Calu3 (cell line): ENCODE measurements at regions not wholly inside any gene's neighbourhood (a gene's known extent, or its start where the extent isn't known, plus 50 kb on each side); places are given as distances from the start of the nearest gene placed in this dataset.
"Not testable (repeated sequence)": the region's sequence is repeated elsewhere in the genome, so short reads cannot be mapped to it uniquely, and the experiment has no call there.

Experiments used
- BruUV-seq: library from RNA; stranded (reverse); fragments of 400-500 nt; replicated peaks from 2 replicates; lab custom pipeline; 2021; lab: Mats Ljungman, UMichigan
- CTCF ChIA-PET: fragments of 300-600 bp; sonication (Branson Sonifier 250); formaldehyde crosslinking; loops from one replicate; lab custom pipeline; 2022; ENCODE audit warnings: antibody characterized with exemption; lab: Charles Lee
- DNase-seq: peaks from one replicate; pipeline ENCODE4 v3.0.0; 2022
- H3K27ac Mint-ChIP-seq: one replicate; pipeline ENCODE4 v1.8.0; 2022; ENCODE audit warnings: mixed read lengths; ENCODE audit not compliant: unreplicated experiment
- H3K27me3 Mint-ChIP-seq: one replicate; pipeline ENCODE4 v1.8.0; 2022; ENCODE audit warnings: mixed read lengths; ENCODE audit not compliant: unreplicated experiment
- H3K36me3 Mint-ChIP-seq: one replicate; pipeline ENCODE4 v1.8.0; 2022; ENCODE audit warnings: mild to moderate bottlenecking, moderate library complexity, mixed read lengths; ENCODE audit not compliant: insufficient read depth, unreplicated experiment
- H3K4me1 Mint-ChIP-seq: one replicate; pipeline ENCODE4 v1.8.0; 2022; ENCODE audit warnings: mild to moderate bottlenecking, low read depth, mixed read lengths; ENCODE audit not compliant: unreplicated experiment
- H3K4me3 Mint-ChIP-seq: one replicate; pipeline ENCODE4 v1.8.0; 2022; ENCODE audit warnings: mild to moderate bottlenecking, low read depth, moderate library complexity, mixed read lengths; ENCODE audit not compliant: unreplicated experiment
- H3K9me3 Mint-ChIP-seq: one replicate; pipeline ENCODE4 v1.8.0; 2022; ENCODE audit warnings: low read depth, mixed read lengths; ENCODE audit not compliant: unreplicated experiment
- CTCF ChIP-seq: fragments of 200-600 bp; IDR thresholded peaks from one replicate; pipeline ENCODE4 v1.8.0; 2022; ENCODE audit warnings: antibody characterized with exemption; ENCODE audit not compliant: unreplicated experiment
- intact Hi-C: fragments of 100-400 bp; cut with micrococcal nuclease; formaldehyde crosslinking; loops from one replicate; pipeline ENCODE4 v1.10.0; 2022; ENCODE audit not compliant: unreplicated experiment

DNA sequence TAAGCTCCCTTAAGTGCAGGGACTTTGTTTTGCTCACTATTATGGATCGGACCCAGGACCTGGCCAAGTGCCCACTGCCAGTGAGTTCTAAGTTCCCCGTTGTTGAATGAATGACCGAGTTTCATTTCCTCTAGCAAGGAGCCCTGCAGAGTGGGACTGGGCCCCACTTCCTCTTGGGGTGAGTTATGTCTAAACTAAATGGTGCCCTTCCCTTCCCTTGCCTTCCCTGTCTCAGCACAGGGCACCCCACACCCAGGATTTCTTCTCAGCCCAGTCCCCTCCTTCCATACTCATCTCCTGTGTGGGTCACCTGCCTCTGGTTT is 195.3 kb upstream of the HS6ST1 start:
- CTCF ChIA-PET, result no interaction called here
- intact Hi-C loops, result no loop called here
- Mint-ChIP-seq H3K27me3 (no peaks in the 10 kb centered on the region), H3K4me3 (no peak overlapping the region), H3K4me1 (no peaks in the 10 kb centered on the region), H3K9me3 (no peaks in the 10 kb centered on the region), H3K27ac (no peak overlapping the region), H3K36me3 (no peaks in the 10 kb centered on the region)
- TF ChIP-seq CTCF, result no peak
- DNase-seq, result no peak
- no TSS peak for BruUV-seq

DNA sequence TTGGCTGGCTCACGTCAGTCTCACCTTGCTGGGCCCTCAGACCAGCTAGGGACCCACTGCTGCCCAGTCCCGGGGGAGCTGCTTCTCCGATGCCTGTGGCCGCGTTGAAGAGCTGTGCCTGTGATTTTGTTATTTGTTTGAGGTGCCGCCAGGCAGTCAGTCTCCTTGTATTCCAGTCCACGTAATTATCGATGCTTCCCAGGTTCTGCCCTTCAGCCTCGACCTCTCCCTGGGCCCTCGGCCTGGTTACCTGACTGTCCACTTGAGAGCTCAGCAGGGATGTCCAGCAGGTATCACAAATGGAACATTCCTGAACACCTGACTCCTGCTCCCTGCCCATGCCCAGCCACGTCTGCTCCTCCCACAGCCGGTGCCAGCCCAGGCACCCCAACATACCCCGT is 195.9 kb upstream of the HS6ST1 start:
- BruUV-seq, result no TSS peak
- no peak for DNase-seq
- CTCF ChIA-PET, result no interaction called here
- no peak for TF ChIP-seq CTCF
- no peaks in the 10 kb centered on the region for H3K9me3 Mint-ChIP-seq
- intact Hi-C loops, result no loop called here
- H3K4me1 Mint-ChIP-seq, result no peaks in the 10 kb centered on the region
- H3K36me3 Mint-ChIP-seq, result no peaks in the 10 kb centered on the region
- no peak overlapping the region for H3K4me3 Mint-ChIP-seq
- no peak overlapping the region for H3K27ac Mint-ChIP-seq
- no peaks in the 10 kb centered on the region for H3K27me3 Mint-ChIP-seq

DNA sequence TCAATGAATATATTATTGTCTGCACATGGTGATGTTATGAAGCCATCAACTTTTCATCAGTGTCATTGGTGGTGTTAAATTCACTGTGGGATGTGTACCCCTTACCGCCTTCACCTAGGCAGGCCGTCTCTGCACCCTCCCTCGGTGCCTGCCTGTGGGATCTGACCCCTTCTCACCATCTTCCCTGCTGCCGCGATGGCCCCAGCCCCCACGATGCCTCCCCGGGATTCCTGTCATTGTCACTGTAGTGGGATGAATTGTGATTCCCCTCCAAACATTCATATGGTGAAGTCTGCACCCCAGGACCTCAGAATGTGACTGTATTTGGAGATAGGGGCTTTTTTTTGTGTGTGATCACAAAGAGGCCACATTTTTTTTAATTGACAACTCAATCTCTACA is 198.3 kb upstream of the HS6ST1 start:
- no peak for DNase-seq
- intact Hi-C loops, result no loop called here
- H3K27ac Mint-ChIP-seq, result no peak overlapping the region

GRCh38 chr2:128519028-128519427 is 200.4 kb upstream of the HS6ST1 start:
- not testable (repeated sequence) for H3K4me1 Mint-ChIP-seq, H3K27ac Mint-ChIP-seq

More for the DNA sequence above, 198.3 kb upstream of the HS6ST1 start:
- Mint-ChIP-seq H3K4me3 (no peak overlapping the region), H3K4me1 (no peaks in the 10 kb centered on the region), H3K9me3 (no peaks in the 10 kb centered on the region), H3K27me3 (no peaks in the 10 kb centered on the region), H3K36me3 (no peaks in the 10 kb centered on the region)
- TF ChIP-seq CTCF, result no peak
- BruUV-seq, result no TSS peak
- CTCF ChIA-PET, result no interaction called here

GRCh38 chr2:128519517-128520215 is 201.0 kb upstream of the HS6ST1 start:
- Mint-ChIP-seq H3K27me3 (no peaks in the 10 kb centered on the region), H3K27ac (no peak overlapping the region), H3K4me1 (no peaks in the 10 kb centered on the region), H3K36me3 (no peaks in the 10 kb centered on the region), H3K9me3 (peaks cover 2% of the 10 kb centered on the region), H3K4me3 (no peak overlapping the region)
- intact Hi-C loops, result no loop called here
- CTCF ChIA-PET, result no interaction called here
- no peak for DNase-seq
- BruUV-seq, result no TSS peak
- no peak for TF ChIP-seq CTCF

More at GRCh38 chr2:128519028-128519427, 200.4 kb upstream of the HS6ST1 start:
- BruUV-seq, H3K9me3 Mint-ChIP-seq, H3K27me3 Mint-ChIP-seq, DNase-seq, H3K4me3 Mint-ChIP-seq, intact Hi-C loops, H3K36me3 Mint-ChIP-seq, CTCF ChIA-PET: not testable (repeated sequence)
